Fibroblast of skin of scalp (primary cell): ENCODE measurements at regions not wholly inside any gene's neighbourhood (a gene's known extent, or its start where the extent isn't known, plus 50 kb on each side); places are given as distances from the start of the nearest gene placed in this dataset.
"Not testable (repeated sequence)": the region's sequence is repeated elsewhere in the genome, so short reads cannot be mapped to it uniquely, and the experiment has no call there.

ENCODE experiments used
- DNase-seq: peaks from one replicate; pipeline ENCODE4 v3.0.0-alpha.2; 2013

DNA sequence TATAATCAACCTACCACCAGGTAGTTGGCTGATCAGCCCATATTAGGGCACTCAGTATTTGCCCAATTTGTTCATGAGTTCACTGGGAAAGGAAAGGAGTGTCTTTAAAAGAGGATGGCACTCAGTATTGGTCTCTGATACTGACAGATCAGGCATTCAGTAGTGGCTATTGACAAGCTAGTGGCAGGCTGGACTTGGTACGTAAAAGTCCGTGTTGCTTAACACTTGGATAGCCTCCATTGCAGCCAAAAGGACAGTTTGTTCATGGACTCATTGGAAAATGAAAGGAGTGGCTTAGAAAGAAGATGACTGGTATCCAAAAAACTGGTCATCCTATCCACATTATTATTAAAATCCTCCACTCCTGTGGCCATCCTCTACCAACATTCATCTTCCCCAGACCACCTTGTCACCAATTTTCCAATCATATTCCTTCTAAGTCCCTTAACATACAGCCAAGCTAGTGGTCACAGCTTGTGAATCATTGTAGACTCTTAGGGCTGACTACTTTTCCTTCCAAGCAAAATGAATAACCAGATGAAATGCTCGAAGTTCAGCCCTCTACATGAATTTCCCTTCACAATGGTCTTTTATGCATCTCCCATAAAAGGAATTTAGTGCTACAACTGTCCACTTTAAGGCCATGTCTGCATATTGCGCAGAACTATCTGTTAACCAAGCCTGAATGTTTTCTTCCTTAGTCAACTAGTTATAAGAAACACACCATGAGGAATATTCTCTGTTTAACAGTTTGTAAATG lies 78.6 kb upstream of the MAGI2 start:
- DNase-seq: no peak

DNA sequence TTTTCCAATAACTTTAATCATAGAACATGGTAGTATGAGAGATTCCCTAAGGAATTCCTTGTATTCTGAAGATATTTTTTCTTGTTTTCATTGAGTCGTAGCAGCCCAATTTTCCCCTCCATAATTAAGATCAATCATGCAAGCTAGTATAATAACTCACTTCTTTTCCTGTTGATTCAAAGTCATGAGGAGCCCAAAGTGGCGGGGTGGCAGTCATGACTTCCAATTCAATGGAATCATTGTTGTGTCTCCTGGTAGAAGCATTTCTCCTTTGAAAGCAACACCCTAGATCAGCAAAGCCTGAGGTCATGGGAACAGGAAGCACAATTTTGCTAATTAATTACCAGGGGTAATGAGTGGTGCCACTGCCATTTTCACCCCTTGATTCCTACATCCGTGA lies 77.6 kb upstream of the MAGI2 start:
- no peak for DNase-seq

DNA sequence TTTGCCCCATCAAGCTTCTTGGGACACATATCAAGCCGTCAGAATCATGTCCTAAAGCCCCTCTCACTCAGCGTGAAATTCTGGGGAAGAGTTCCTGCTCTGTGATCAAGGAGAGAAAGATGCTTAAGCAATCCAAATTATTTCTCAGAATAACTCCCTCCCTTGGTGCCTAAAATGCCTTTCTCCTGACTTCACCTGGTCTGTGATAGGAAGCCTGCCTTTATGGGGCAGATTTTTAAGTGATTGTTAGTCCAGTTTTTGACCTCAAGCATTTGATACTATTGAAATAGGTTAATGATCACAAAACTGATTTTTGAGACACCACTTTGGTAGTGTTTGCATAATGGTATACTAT lies 76.4 kb upstream of the MAGI2 start:
- no peak for DNase-seq

DNA sequence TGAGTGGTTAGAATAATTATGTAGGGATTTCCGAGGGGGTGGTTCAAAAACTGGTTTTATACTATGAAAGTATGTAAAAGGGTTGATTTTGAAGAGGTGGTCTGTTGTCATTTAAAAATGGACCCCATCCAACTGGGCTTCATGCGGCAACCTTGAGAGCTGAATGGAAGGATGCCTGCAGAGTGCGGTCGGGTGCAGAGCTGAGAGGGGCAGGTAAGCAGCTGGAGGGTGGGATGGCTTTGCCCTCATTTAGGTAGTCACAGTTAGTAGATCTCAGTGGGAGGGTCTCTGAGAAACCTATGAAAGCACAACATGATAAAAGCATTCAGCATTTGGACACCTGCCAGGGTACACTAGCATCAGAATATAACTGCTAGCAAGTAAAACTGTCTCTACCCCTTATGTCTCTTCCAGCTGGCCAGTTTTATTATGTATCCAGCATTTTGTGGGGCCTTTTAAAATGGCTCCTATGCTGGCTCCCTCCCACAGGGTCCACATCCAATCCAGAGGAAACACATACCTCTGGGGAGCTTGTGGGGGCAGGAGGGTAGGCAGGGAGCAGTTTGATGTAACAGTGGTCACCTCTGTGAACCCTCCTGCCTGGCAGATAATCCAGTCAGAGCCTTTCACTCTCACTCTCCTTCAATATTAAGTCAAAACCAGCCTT lies 75.9 kb upstream of the MAGI2 start:
- no peak for DNase-seq

DNA sequence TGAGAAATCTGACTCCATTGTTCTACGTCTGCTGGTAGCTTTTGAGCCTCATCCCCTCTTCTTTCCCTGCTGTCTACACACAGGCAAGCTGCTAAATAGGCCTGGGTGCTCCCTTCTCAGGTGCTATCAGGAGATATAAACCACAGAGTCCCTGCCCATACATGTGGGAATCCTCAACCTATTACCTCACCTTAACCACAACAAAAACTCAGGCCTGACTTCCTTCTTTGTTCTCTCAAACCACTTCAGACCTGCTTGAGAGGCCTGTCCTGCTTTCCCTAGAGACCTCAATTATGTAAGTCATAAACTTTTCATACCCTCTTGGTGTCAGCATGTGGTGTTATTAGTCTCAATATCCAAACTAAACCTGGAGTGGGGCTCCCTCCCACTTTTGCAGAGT lies 75.0 kb upstream of the MAGI2 start:
- no peak for DNase-seq

DNA sequence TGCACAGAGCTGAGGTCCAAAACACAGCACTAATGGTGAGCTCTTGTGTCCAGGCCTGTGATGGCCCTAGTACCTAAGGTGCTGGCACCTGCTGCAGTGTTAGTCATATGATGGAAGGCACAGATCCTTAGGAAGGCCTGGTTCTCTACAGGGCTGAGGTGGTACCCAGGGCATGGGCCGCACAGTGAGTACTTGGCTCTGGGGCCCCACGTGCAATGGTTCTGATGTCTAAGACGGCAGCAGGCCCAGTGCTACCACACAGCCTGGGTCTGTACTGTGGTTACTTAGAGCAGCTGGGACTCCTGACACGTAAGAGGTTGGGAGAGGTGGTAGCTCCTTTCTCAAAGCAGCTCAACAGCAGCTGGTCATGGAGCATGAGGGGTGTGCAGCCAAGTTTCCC lies 70.6 kb upstream of the MAGI2 start:
- no peak for DNase-seq

DNA sequence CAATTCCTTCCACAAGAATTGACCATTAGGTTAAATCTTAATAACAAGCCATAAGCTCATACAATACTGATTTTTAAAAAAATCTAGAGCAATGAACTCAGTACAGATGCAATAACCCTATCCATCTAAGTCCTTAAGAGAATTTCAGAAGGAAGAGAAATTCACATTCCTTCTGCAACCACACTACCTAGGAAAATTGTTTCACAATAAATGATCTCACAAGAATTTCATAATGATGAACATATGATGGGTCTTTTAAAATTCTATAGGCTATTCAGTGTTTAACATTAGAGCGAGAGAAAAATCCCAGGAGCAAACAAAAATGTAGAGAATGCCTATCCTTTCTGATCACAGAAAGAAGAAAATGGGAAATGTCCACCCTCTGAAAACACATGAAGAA lies 70.0 kb upstream of the MAGI2 start:
- peak; percentile 82 for DNase-seq

DNA sequence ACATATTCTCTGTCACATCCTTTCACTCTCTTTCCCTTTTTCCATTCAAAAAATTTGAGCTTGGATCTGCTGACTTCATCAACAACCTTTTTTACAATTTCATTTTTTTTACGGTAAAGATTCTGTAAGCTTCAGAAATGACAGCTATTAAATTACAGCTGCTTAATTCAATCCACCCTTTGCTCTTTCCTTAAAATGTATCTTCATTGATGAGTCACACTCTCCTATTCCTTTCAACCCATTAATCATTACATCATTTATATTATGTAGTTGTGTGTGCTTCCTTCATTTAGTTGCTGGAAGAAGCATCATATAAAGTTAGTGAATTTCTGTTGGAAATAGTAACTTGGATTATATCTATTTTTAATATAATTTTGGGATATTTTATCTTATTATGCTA lies 67.1 kb upstream of the MAGI2 start:
- DNase-seq: peak; percentile 42

DNA sequence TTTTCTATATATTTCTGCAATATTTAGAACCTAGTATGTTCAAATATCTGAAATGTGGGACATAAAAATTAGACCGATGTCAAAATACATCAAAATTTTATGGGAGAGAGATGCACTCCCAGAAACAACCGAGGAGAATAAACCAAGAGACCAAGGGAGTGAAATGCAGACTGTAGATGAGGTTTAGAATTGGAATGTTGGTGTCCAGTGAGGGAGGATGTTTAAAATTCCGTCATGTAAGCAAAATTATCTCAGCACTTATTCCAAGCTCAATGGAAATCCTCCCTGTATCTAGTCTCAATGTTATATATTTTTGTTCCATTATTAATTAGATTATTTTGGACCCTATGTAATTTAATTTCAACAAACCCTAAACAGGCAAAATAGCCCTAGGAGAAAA lies 61.9 kb upstream of the MAGI2 start:
- DNase-seq: peak; percentile 44

DNA sequence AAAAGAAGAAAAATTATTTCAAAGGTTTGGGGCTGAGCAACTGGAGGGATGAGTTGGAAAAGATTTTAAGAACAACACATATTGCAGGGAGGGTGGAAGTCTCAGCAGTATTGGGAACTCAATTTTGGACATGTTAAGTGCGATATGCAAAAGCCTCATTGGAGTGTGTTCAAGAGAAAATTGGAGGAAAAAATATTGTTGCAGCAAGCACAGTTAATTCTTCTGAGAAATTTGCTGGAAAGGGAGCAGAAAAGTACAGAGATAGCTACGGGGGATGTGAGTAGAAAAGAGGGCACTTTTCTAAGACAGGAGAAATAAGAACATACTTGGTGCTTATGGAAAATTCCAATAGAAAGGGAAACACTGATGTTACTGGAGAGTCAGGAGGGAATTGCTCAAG lies 59.8 kb upstream of the MAGI2 start:
- no peak for DNase-seq

DNA sequence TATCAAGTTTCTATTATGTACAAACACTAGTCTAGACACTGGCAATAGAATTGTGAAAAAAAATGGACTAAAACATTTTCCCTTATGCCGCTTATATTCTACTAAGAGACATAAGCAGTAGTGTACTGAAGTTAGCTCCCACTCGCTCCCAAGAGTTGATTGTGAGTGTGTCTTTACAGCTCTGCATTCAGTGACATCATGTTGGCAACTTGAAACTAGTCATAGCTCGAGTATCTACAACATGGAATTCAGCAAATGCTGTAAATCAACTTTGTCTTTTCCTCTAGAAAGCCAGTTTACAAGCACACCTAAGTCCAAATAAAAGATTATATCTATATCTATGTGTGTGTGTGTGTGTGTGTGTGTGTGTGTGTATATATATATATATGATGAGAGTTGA lies 58.8 kb upstream of the MAGI2 start:
- DNase-seq: peak; percentile 23

DNA sequence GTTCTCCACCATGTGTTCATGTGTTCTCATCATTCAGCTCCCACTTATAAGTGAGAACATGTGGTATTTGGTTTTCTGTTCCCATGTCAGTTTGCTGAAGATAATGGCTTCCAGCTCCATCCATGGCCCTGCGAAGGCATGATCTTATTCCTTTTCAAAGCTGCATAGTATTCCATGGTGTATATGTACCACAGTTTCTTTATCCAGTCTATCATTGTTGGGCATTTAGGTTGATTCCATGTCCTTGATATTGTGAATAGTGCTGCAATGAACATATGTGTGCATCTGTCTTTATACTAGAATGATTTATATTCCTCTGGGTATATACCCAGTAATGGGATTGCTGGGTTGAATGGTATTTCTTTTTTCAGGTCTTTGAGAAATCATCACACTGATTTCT lies 57.6 kb upstream of the MAGI2 start:
- DNase-seq: not testable (repeated sequence)

DNA sequence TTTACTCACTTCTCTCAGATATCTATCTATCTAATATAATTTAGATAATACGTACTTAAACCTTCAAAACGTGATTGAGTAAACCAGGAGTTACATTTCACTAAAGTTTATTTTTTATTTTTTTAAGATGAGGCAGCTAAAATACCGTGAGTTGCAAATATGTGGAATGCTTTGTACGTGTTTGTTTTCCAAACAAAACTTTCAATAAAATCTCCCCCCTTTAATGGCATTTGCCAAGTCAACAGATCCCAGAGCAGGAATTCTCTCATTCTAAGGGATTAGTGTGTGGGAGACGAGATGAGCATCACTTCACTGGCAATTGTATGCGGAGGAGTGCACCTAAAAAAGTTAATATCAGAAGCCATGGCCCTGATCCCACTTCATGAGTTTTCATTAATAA lies 53.7 kb upstream of the MAGI2 start:
- DNase-seq: no peak

DNA sequence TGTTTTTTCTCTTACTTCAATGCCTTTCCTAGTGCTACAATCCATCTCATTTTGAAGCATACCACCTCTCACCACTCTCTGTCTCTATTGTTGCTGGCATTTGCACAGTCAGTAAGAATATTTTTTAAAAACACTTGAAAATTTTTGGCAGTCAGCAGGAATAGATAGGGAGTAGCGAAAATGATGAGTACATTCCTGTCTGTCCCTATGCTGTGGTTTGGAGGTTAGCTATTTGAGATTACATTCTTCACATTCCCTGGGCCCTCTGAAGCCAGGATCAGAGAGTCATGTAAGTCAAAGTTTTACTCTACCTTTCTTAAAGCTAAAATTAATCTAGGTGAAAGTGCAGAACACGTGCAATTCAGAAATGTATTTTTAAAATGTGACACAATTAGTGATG lies 53.0 kb upstream of the MAGI2 start:
- DNase-seq: peak; percentile 72

DNA sequence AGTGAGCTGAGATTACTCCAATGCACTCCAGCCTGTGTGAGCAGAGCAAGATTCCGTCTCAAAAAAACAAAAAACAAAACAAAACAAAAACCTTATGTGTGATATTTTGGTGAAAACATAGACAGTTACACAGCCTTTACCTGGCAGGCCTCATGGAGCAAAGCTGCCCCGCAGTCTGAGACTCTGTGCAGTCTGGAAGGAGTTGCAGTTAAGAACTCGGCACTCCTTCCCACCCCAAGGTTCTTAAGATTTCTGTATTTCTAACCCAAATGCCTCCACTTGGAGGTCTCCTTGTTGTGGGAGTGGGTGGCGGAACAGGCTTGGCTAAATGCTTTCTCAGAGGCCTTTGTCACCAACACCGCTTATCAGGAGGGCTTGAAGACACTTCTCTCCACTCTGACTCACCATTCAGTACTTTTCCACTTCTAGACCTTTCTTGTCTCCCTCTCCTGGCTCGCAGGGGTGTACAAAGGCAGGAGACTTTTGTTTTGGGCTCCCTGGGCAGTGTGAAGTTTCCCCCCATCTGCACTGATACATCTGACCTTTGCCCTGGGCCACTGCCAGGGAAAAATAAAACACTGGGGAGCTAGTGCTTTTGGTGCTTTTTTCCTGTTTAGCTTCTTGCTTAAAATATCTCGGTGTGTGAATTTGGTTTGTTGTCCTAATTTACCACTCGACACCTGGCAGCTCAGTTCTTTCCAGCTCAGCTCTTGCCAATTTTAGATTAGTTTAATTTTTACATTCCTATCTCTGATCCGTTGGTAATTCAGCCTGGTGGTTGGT lies 51.3 kb upstream of the MAGI2 start:
- DNase-seq: no peak
